Ovary (tissue), 7 donors: ENCODE measurements at regions not wholly inside any gene's neighbourhood (a gene's known extent, or its start where the extent isn't known, plus 50 kb on each side); places are given as distances from the start of the nearest gene placed in this dataset.

Experiments
- DNase-seq, 5 donors: peaks; one replicate each; pipeline ENCODE4 v3.0.0-alpha.2; 2019 to 2020
- H3K27ac ChIP-seq, 2 donors: fragments of 200-600 bp; one replicate each; pipeline versions ENCODE4 v1.5.1 to v1.8.0; 2019 to 2022
- H3K27me3 ChIP-seq: fragments of 200-600 bp; one replicate; pipeline ENCODE4 v1.8.0; 2022
- H3K36me3 ChIP-seq: fragments of 200-600 bp; sonication (generic); one replicate; pipeline ENCODE4 v1.5.1; 2019
- H3K4me1 ChIP-seq: one replicate; pipeline ENCODE4 v1.8.1; 2013; ENCODE audit warnings: mild to moderate bottlenecking, moderate library complexity; ENCODE audit not compliant: insufficient read depth
- H3K4me3 ChIP-seq: fragments of 200-600 bp; sonication (generic); one replicate; pipeline ENCODE4 v1.5.1; 2017
- H3K9me3 ChIP-seq, 2 donors: fragments of 200-600 bp in 1 of 2; sonication (generic) in 1 of 2; one replicate each; pipeline versions ENCODE4 v1.5.1 to v1.8.1; 2013 to 2019; ENCODE audit warnings: mild to moderate bottlenecking in 1 of 2, moderate library complexity in 1 of 2
- CTCF ChIP-seq, 3 donors: fragments of 450-650 bp in 2 of 3; fragments of 200-600 bp in 1 of 3; IDR thresholded peaks; one replicate each; pipeline versions ENCODE4 v1.5.1 to v1.8.0; 2016 to 2022; ENCODE audit warnings: antibody characterized with exemption in 3 of 3, mild to moderate bottlenecking in 1 of 3
- EP300 ChIP-seq: sonication (generic); formaldehyde crosslinking; IDR thresholded peaks from one replicate; pipeline ENCODE4 v1.6.1; 2017; ENCODE audit warnings: antibody characterized with exemption
- POLR2A ChIP-seq: fragments of 450-650 bp; IDR thresholded peaks from one replicate; pipeline ENCODE4 v1.6.1; 2017; ENCODE audit warnings: antibody characterized with exemption, mild to moderate bottlenecking, moderate library complexity
- WGBS, 3 donors: extraction: QIAGEN DNeasy Blood & Tissue Kit in 1 of 3; methylation state at CpG; one replicate each; pipeline versions ENCODE4 v1.1.5 to v1.1.7; 2013 to 2017; 5-methylcytosine and 5-hydroxymethylcytosine counted together
- intact Hi-C, 4 donors: fragments of 100-400 bp; cut with DNase I; formaldehyde crosslinking; loops; one replicate each; pipeline versions ENCODE4 v1.11.0 to v1.15.1; 2022 to 2023
- donor health status: DM: no; HTN: no; CAD: no; lungs with moderate emphysema.
- donor health status: DM: no; HTN: no; CAD: no.
- donor health status: Bipolar disorder and iron deficiency.
- donor health status: DM: no; HTN: no; CAD: no.
- donor health status: DM: yes; HTN: yes; CAD: no.

- Histone ChIP-seq H3K27ac (no peak overlapping the region), H3K4me3 (no peak overlapping the region), H3K27me3 (no peaks in the 10 kb centered on the region), H3K9me3 (peaks cover 0 to 3% of the 10 kb centered on the region in 2 donors), H3K4me1 (no peaks in the 10 kb centered on the region), H3K36me3 (no peaks in the 10 kb centered on the region)
- intact Hi-C loops: no loop called here
- DNase-seq: no peak
- TF ChIP-seq POLR2A (no peak), EP300 (no peak), CTCF (IDR thresholded peaks at IDR 0.05) (no peak)
- WGBS, 3 donors: 23 to 38% (median 36%) methylated on average over 3 of the region's 3 CpGs
These were observed 2585.3 kb downstream of the ARAP2 start for GRCh38 chr4:33658971-33659370.

- Histone ChIP-seq H3K4me1 (no peaks in the 10 kb centered on the region), H3K27ac (no peak overlapping the region), H3K36me3 (no peaks in the 10 kb centered on the region), H3K27me3 (no peaks in the 10 kb centered on the region), H3K4me3 (no peak overlapping the region), H3K9me3 (peaks cover 0 to 3% of the 10 kb centered on the region in 2 donors)
- TF ChIP-seq EP300 (no peak), CTCF (IDR thresholded peaks at IDR 0.05) (no peak), POLR2A (no peak)
- DNase-seq: no peak
- intact Hi-C loops: no loop called here
These were observed 2582.7 kb downstream of the ARAP2 start for GRCh38 chr4:33661636-33662035.

DNA sequence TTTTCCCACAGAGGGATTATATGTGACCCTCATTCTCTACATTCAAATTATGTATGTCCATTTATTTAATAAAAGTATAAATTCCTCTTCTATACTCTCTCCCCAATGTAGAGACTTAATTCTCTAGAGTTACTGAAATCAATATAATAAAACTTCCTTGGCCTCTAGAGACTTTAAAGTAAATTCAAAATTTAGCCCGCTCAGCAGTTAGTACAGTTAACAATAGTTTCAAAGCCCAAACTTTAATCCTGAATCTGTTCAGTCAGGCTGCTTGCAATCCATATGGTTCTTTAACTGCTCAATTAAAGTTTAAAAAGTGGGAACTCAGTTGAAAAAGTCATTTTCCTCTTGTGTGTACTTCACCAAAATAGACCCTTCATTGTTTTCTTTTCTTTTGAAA lies 2558.4 kb downstream of the ARAP2 start:
- Histone ChIP-seq H3K36me3 (no peaks in the 10 kb centered on the region), H3K27ac (no peak overlapping the region), H3K4me3 (no peak overlapping the region), H3K27me3 (no peaks in the 10 kb centered on the region), H3K9me3 (no peaks in the 10 kb centered on the region), H3K4me1 (no peaks in the 10 kb centered on the region)
- no peak for TF ChIP-seq POLR2A
- no peak for TF ChIP-seq EP300
- no peak for TF ChIP-seq CTCF (IDR thresholded peaks at IDR 0.05)
- DNase-seq: no peak
- 91 to 98% (median 95%) methylated on average over 1 of the region's 1 CpG for WGBS, 3 donors
- intact Hi-C loops: no loop called here

GRCh38 chr4:33696041-33696440 lies 2548.3 kb downstream of the ARAP2 start:
- DNase-seq: no peak
- intact Hi-C loops: no loop called here
- Histone ChIP-seq H3K36me3 (no peaks in the 10 kb centered on the region), H3K9me3 (no peaks in the 10 kb centered on the region), H3K4me3 (no peak overlapping the region), H3K4me1 (no peaks in the 10 kb centered on the region), H3K27me3 (no peaks in the 10 kb centered on the region), H3K27ac (no peak overlapping the region)
- TF ChIP-seq POLR2A: no peak

GRCh38 chr4:33696586-33696985 lies 2547.7 kb downstream of the ARAP2 start:
- Histone ChIP-seq H3K27ac (no peak overlapping the region), H3K36me3 (no peaks in the 10 kb centered on the region), H3K4me1 (no peaks in the 10 kb centered on the region), H3K27me3 (no peaks in the 10 kb centered on the region), H3K9me3 (no peaks in the 10 kb centered on the region), H3K4me3 (no peak overlapping the region)
- intact Hi-C loops: no loop called here
- 4 to 13% (median 5%) methylated on average over 2 of the region's 2 CpGs for WGBS, 3 donors
- TF ChIP-seq EP300: no peak
- TF ChIP-seq CTCF (IDR thresholded peaks at IDR 0.05): no peak
- no peak for TF ChIP-seq POLR2A
- no peak for DNase-seq
